NB4 (cell line): ENCODE measurements at regions not wholly inside any gene's neighbourhood (a gene's known extent, or its start where the extent isn't known, plus 50 kb on each side); places are given as distances from the start of the nearest gene placed in this dataset.

Source experiments
- CTCF ChIP-seq: IDR thresholded peaks from one replicate; pipeline ENCODE4 v1.5.1; 2012; ENCODE audit warnings: low read depth, low read length
- MAX ChIP-seq: IDR thresholded peaks from 2 replicates; pipeline ENCODE4 v1.6.1; 2011; ENCODE audit warnings: low read depth, low read length
- MYC ChIP-seq: IDR thresholded peaks from 2 replicates; pipeline ENCODE4 v1.6.1; 2011; ENCODE audit warnings: low read depth, low read length
- POLR2A ChIP-seq: IDR thresholded peaks from 2 replicates; pipeline ENCODE4 v1.6.1; 2011; ENCODE audit warnings: mild to moderate bottlenecking; ENCODE audit not compliant: insufficient read length; ENCODE audit errors: extremely low read depth

GRCh38 chr4:29390921-29391320 is 1329.2 kb upstream of the PCDH7 start:
- no peak for TF ChIP-seq POLR2A
- TF ChIP-seq CTCF = no peak
- no peak for TF ChIP-seq MYC
- no peak for TF ChIP-seq MAX
